ENCODE measurements at regions not wholly inside any gene's neighbourhood (a gene's known extent, or its start where the extent isn't known, plus 50 kb on each side); places are given as distances from the start of the nearest gene placed in this dataset.

DNA sequence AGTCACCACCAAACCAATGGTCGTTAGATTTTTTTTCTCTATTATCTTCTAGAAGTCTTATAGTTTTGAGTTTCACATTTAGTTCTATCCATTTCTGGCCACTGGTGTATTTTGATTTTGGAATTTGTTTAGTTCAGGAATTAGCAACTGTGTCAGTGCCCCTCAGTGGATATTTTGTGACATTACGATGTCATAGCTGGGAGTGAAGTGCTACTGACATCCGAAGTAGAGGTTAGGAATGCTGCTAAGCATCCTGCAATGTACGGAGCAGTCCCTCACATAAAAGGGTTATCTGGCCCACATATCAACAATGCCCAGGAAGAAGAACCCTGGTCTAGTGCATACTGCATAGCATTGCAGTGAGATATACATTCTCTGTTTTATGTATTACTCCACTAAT, 157.4 kb upstream of the RGPD4 start:
- no peaks in the 10 kb centered on the region for H3K27me3 ChIP-seq (ENCODE audit: insufficient read depth, poor library complexity, severe bottlenecking)
- H3K27ac ChIP-seq (replicated peaks): no peak overlapping the region
- no peak overlapping the region for H3K4me3 ChIP-seq (replicated peaks; ENCODE audit: insufficient read depth, low read length)
- no peak for DNase-seq (ENCODE audit: low read depth in 1 of 2, low spot score in 1 of 2)
- TF ChIP-seq, protein P1, sequence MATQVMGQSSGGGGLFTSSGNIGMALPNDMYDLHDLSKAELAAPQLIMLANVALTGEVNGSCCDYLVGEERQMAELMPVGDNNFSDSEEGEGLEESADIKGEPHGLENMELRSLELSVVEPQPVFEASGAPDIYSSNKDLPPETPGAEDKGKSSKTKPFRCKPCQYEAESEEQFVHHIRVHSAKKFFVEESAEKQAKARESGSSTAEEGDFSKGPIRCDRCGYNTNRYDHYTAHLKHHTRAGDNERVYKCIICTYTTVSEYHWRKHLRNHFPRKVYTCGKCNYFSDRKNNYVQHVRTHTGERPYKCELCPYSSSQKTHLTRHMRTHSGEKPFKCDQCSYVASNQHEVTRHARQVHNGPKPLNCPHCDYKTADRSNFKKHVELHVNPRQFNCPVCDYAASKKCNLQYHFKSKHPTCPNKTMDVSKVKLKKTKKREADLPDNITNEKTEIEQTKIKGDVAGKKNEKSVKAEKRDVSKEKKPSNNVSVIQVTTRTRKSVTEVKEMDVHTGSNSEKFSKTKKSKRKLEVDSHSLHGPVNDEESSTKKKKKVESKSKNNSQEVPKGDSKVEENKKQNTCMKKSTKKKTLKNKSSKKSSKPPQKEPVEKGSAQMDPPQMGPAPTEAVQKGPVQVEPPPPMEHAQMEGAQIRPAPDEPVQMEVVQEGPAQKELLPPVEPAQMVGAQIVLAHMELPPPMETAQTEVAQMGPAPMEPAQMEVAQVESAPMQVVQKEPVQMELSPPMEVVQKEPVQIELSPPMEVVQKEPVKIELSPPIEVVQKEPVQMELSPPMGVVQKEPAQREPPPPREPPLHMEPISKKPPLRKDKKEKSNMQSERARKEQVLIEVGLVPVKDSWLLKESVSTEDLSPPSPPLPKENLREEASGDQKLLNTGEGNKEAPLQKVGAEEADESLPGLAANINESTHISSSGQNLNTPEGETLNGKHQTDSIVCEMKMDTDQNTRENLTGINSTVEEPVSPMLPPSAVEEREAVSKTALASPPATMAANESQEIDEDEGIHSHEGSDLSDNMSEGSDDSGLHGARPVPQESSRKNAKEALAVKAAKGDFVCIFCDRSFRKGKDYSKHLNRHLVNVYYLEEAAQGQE (IDR thresholded peaks at IDR 0.05; ENCODE audit: insufficient replicate concordance, low read depth): no peak
- TF ChIP-seq SPI1 (IDR thresholded peaks at IDR 0.05; ENCODE audit: borderline replicate concordance, low read depth) (no peak), POLR2AphosphoS5 (IDR thresholded peaks at IDR 0.05; ENCODE audit: low read depth) (no peak), GABPA (IDR thresholded peaks at IDR 0.05; ENCODE audit: low read depth) (no peak)
- TF ChIP-seq, protein P2, sequence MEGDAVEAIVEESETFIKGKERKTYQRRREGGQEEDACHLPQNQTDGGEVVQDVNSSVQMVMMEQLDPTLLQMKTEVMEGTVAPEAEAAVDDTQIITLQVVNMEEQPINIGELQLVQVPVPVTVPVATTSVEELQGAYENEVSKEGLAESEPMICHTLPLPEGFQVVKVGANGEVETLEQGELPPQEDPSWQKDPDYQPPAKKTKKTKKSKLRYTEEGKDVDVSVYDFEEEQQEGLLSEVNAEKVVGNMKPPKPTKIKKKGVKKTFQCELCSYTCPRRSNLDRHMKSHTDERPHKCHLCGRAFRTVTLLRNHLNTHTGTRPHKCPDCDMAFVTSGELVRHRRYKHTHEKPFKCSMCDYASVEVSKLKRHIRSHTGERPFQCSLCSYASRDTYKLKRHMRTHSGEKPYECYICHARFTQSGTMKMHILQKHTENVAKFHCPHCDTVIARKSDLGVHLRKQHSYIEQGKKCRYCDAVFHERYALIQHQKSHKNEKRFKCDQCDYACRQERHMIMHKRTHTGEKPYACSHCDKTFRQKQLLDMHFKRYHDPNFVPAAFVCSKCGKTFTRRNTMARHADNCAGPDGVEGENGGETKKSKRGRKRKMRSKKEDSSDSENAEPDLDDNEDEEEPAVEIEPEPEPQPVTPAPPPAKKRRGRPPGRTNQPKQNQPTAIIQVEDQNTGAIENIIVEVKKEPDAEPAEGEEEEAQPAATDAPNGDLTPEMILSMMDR (IDR thresholded peaks at IDR 0.05; ENCODE audit: insufficient read depth, low read length): no peak

DNA sequence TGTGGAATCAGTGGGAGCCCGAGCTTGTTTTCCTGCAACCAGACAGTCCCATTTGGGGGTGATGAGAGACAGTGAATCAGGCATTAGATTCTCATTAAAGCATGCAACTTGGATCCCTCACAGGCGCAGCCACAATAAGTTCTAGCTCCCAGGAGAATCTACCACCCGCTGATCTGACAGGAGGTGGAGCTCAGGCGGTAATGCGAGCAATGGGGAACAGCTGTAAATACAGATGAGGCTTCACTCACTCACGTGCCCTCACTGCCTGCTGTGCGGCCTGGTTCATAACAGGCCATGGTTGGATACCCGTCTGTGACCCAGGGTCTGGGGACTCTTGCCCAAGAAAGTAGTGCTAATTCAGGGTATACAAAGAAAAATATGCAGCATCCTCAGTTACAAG, 144.8 kb upstream of the RGPD4 start:
- H3K4me3 ChIP-seq (replicated peaks; ENCODE audit: insufficient read depth, low read length): no peak overlapping the region
- no peak for DNase-seq (ENCODE audit: low read depth in 1 of 2, low spot score in 1 of 2)
- no peak for TF ChIP-seq POLR2AphosphoS5 (IDR thresholded peaks at IDR 0.05; ENCODE audit: low read depth)
- no peak for TF ChIP-seq SPI1 (IDR thresholded peaks at IDR 0.05; ENCODE audit: borderline replicate concordance, low read depth)
- TF ChIP-seq, protein P1 (IDR thresholded peaks at IDR 0.05; ENCODE audit: insufficient replicate concordance, low read depth): no peak
- TF ChIP-seq GABPA (IDR thresholded peaks at IDR 0.05; ENCODE audit: low read depth): no peak
- TF ChIP-seq, protein P2 (IDR thresholded peaks at IDR 0.05; ENCODE audit: insufficient read depth, low read length): no peak
- H3K27ac ChIP-seq (replicated peaks): no peak overlapping the region
- no peaks in the 10 kb centered on the region for H3K27me3 ChIP-seq (ENCODE audit: insufficient read depth, poor library complexity, severe bottlenecking)

DNA sequence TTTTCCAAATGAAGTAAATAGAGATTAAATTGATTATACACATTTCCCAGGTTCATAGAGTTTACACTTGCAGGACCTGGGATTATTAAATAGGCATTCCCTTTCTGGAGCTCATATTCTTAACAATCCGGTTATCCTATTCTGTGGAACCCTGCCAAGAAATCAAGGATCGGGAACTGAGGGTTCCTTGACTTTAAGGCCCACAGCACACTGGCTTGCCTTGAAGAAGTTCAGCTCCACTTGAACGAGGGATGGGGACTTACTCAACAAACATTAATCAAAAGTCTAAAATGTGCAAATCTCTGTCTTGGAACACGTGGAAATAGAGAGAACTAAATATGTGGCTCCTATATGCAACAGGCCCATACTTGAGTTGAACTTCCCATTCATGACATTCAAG, 142.3 kb upstream of the RGPD4 start:
- no peak for DNase-seq (ENCODE audit: low read depth in 1 of 2, low spot score in 1 of 2)
- no peak for TF ChIP-seq GABPA (IDR thresholded peaks at IDR 0.05; ENCODE audit: low read depth)
- TF ChIP-seq SPI1 (IDR thresholded peaks at IDR 0.05; ENCODE audit: borderline replicate concordance, low read depth): no peak
- TF ChIP-seq, protein P2 (IDR thresholded peaks at IDR 0.05; ENCODE audit: insufficient read depth, low read length): no peak
- no peak for TF ChIP-seq POLR2AphosphoS5 (IDR thresholded peaks at IDR 0.05; ENCODE audit: low read depth)
- TF ChIP-seq, protein P1 (IDR thresholded peaks at IDR 0.05; ENCODE audit: insufficient replicate concordance, low read depth): no peak
- Histone ChIP-seq H3K27ac (replicated peaks) (no peak overlapping the region), H3K27me3 (ENCODE audit: insufficient read depth, poor library complexity, severe bottlenecking) (no peaks in the 10 kb centered on the region), H3K4me3 (replicated peaks; ENCODE audit: insufficient read depth, low read length) (no peak overlapping the region)

Data from HL-60 (cell line).